H1 (cell line): ENCODE measurements at regions not wholly inside any gene's neighbourhood (a gene's known extent, or its start where the extent isn't known, plus 50 kb on each side); places are given as distances from the start of the nearest gene placed in this dataset.

Source experiments
- CTCF ChIA-PET: fragments of 300-600 bp; sonication (Branson Sonifier 250); formaldehyde crosslinking; loops from one replicate; lab custom pipeline; 2021; ENCODE audit not compliant: partially characterized antibody; lab: Charles Lee
- POLR2A ChIA-PET: fragments of 300-600 bp; sonication (Branson Sonifier 250); formaldehyde crosslinking; loops from one replicate; lab custom pipeline; 2021; ENCODE audit warnings: inconsistent platforms; ENCODE audit not compliant: partially characterized antibody; lab: Charles Lee
- DNase-seq, 2 experiments: peaks; one replicate each; pipeline versions ENCODE4 v3.0.0 to v3.0.0-alpha.2; 2010 to 2022; ENCODE audit warnings: low spot score in 2 of 2, low read depth in 1 of 2, mixed read lengths in 1 of 2
- FAIRE-seq: peaks from 2 replicates; lab custom pipeline; 2011; peaks lifted over from hg19 to GRCh38; lab: Jason Lieb, UNC
- H2AFZ ChIP-seq: 2 replicates; pipeline ENCODE4 v1.8.1; 2012; ENCODE audit warnings: low read length, inconsistent platforms
- H2AK5ac ChIP-seq: 2 replicates; pipeline ENCODE4 v1.6.1; 2013; ENCODE audit warnings: low read depth, low read length
- H2BK120ac ChIP-seq: replicated peaks from 2 replicates; pipeline ENCODE3; 2013; ENCODE audit warnings: low read depth, low read length, inconsistent platforms
- H2BK12ac ChIP-seq: 2 replicates; pipeline ENCODE4 v1.6.1; 2013; ENCODE audit warnings: low read depth, low read length
- H2BK15ac ChIP-seq: 2 replicates; pipeline ENCODE4 v1.6.1; 2013; ENCODE audit warnings: low read length
- H2BK20ac ChIP-seq: 2 replicates; pipeline ENCODE4 v1.6.1; 2013; ENCODE audit warnings: low read length
- H2BK5ac ChIP-seq: 2 replicates; pipeline ENCODE4 v1.6.1; 2013; ENCODE audit warnings: low read depth, low read length
- H3K14ac ChIP-seq: 2 replicates; pipeline ENCODE4 v1.6.1; 2013; ENCODE audit warnings: inconsistent platforms; ENCODE audit not compliant: insufficient read length
- H3K18ac ChIP-seq: 2 replicates; pipeline ENCODE4 v1.6.1; 2013; ENCODE audit warnings: low read length; ENCODE audit errors: extremely low read depth
- H3K23ac ChIP-seq: 2 replicates; pipeline ENCODE4 v1.6.1; 2013; ENCODE audit warnings: inconsistent platforms; ENCODE audit not compliant: insufficient read length
- H3K23me2 ChIP-seq: 2 replicates; pipeline ENCODE4 v1.6.1; 2013; ENCODE audit warnings: low read depth, low read length
- H3K27ac ChIP-seq: 2 replicates; pipeline ENCODE4 v1.6.1; 2011; ENCODE audit warnings: low read depth, low read length, inconsistent platforms
- H3K27me3 ChIP-seq, 4 experiments: replicated peaks in 1 of 4; 1 replicate in 1 of 4; 2 replicates in 3 of 4; pipeline versions ENCODE4 v1.6.1 to v1.8.1; 2011 to 2013; ENCODE audit warnings: low read length in 3 of 4, mild to moderate bottlenecking in 3 of 4, inconsistent platforms in 2 of 4, mixed read lengths in 2 of 4, moderate library complexity in 1 of 4; ENCODE audit not compliant: control insufficient read depth in 3 of 4, insufficient read depth in 3 of 4; ENCODE audit errors: extremely low read depth in 1 of 4
- H3K36me3 ChIP-seq, 4 experiments: 2 replicates each; pipeline versions ENCODE4 v1.6.1 to v1.8.1; 2011 to 2013; ENCODE audit warnings: mild to moderate bottlenecking in 4 of 4, low read length in 3 of 4, moderate library complexity in 2 of 4, control low read depth in 1 of 4, inconsistent platforms in 1 of 4; ENCODE audit not compliant: insufficient read depth in 4 of 4, control insufficient read depth in 2 of 4
- H3K4ac ChIP-seq: replicated peaks from 2 replicates; pipeline ENCODE3; 2013; ENCODE audit warnings: low read length, low read depth, mixed read lengths, inconsistent platforms; ENCODE audit not compliant: insufficient read length
- H3K4me1 ChIP-seq, 4 experiments: replicated peaks in 1 of 4; 1 replicate in 1 of 4; 2 replicates in 3 of 4; pipeline versions ENCODE4 v1.6.1 to v1.8.1; 2011 to 2013; ENCODE audit warnings: low read length in 3 of 4, inconsistent platforms in 2 of 4, mixed read lengths in 1 of 4; ENCODE audit not compliant: insufficient read depth in 4 of 4, control insufficient read depth in 3 of 4
- H3K4me2 ChIP-seq, 2 experiments: 2 replicates each; pipeline versions ENCODE4 v1.6.1 to v1.8.1; 2011 to 2013; ENCODE audit warnings: low read depth in 2 of 2, low read length in 2 of 2, control low read depth in 1 of 2, inconsistent platforms in 1 of 2, mild to moderate bottlenecking in 1 of 2; ENCODE audit not compliant: insufficient read depth in 1 of 2
- H3K4me3 ChIP-seq, 4 experiments: fragments of 200-600, 300-600 bp in 1 of 4; sonication (generic), shearing (Covaris generic), sonication (Bioruptor Twin) in 1 of 4; 2 replicates each; pipeline versions ENCODE4 v1.5.1 to v1.8.1; 2011 to 2016; ENCODE audit warnings: low read length in 4 of 4, low read depth in 3 of 4, control low read depth in 2 of 4, inconsistent platforms in 2 of 4, mild to moderate bottlenecking in 2 of 4, mixed read lengths in 1 of 4, moderate library complexity in 1 of 4; ENCODE audit not compliant: insufficient read depth in 2 of 4; ENCODE audit errors: extremely low read depth in 1 of 4
- H3K56ac ChIP-seq: replicated peaks from 2 replicates; pipeline ENCODE3; 2013; ENCODE audit warnings: low read depth, mild to moderate bottlenecking, mixed read lengths, low read length, inconsistent platforms; ENCODE audit not compliant: insufficient read length
- H3K79me1 ChIP-seq: 2 replicates; pipeline ENCODE4 v1.6.1; 2013; ENCODE audit warnings: low read depth, low read length, control low read depth
- H3K79me2 ChIP-seq, 2 experiments: 2 replicates each; pipeline versions ENCODE4 v1.6.1 to v1.8.1; 2012 to 2013; ENCODE audit warnings: low read length in 2 of 2, mild to moderate bottlenecking in 2 of 2, inconsistent platforms in 1 of 2; ENCODE audit not compliant: insufficient read depth in 2 of 2, control insufficient read depth in 1 of 2
- H3K9ac ChIP-seq, 4 experiments: replicated peaks in 1 of 4; 1 replicate in 1 of 4; 2 replicates in 3 of 4; pipeline versions ENCODE4 v1.6.1 to v1.8.1; 2011 to 2013; ENCODE audit warnings: low read depth in 3 of 4, low read length in 3 of 4, control low read depth in 2 of 4, mild to moderate bottlenecking in 2 of 4, moderate library complexity in 2 of 4, inconsistent platforms in 1 of 4; ENCODE audit errors: extremely low read depth in 1 of 4
- H3K9me3 ChIP-seq, 2 experiments: 2 replicates each; pipeline versions ENCODE4 v1.6.1 to v1.8.1; 2012 to 2013; ENCODE audit warnings: mild to moderate bottlenecking in 2 of 2, moderate library complexity in 2 of 2, control low read depth in 1 of 2, inconsistent platforms in 1 of 2, low read depth in 1 of 2, low read length in 1 of 2, mixed read lengths in 1 of 2; ENCODE audit not compliant: insufficient read depth in 2 of 2
- H4K20me1 ChIP-seq, 2 experiments: replicated peaks in 1 of 2; 2 replicates each; pipeline versions ENCODE3 to v1.8.1; 2011 to 2013; ENCODE audit warnings: inconsistent platforms in 2 of 2, low read length in 2 of 2, mild to moderate bottlenecking in 1 of 2; ENCODE audit not compliant: insufficient read depth in 2 of 2, control insufficient read depth in 1 of 2
- H4K5ac ChIP-seq: 2 replicates; pipeline ENCODE4 v1.6.1; 2013; ENCODE audit warnings: low read length, low read depth, mixed read lengths, inconsistent platforms; ENCODE audit not compliant: insufficient read length
- H4K8ac ChIP-seq: 2 replicates; pipeline ENCODE4 v1.8.0; 2013; ENCODE audit warnings: mild to moderate bottlenecking, moderate library complexity, low read length, inconsistent platforms; ENCODE audit not compliant: insufficient read depth; ENCODE audit errors: extremely low read depth
- H4K91ac ChIP-seq: replicated peaks from 2 replicates; pipeline ENCODE3; 2013; ENCODE audit warnings: low read length, mixed read lengths, inconsistent platforms; ENCODE audit not compliant: insufficient read length
- JUN ChIP-seq: IDR thresholded peaks from 2 replicates; pipeline ENCODE4 v1.6.1; 2011; ENCODE audit warnings: low read depth, mild to moderate bottlenecking, improper control_type of control experiment, low read length
- SP1 ChIP-seq: IDR thresholded peaks from 2 replicates; pipeline ENCODE4 v1.6.1; 2011; ENCODE audit warnings: low read depth, low read length
- WGBS, 2 experiments: shearing (Covaris generic) in 1 of 2; methylation state at CpG; one replicate each; pipeline versions ENCODE4 v1.1.6 to v1.1.7; 2013 to 2015; ENCODE audit warnings: low lambda C conversion rate in 2 of 2, mixed read lengths in 2 of 2, inconsistent platforms in 1 of 2, low coverage in 1 of 2, missing lambda C conversion rate in 1 of 2; ENCODE audit not compliant: insufficient replicate concordance in 2 of 2, insufficient coverage in 1 of 2, insufficient read length in 1 of 2; ENCODE audit errors: extremely low coverage in 1 of 2, missing lambda C conversion rate in 1 of 2; 5-methylcytosine and 5-hydroxymethylcytosine counted together

GRCh38 chr10:131834152-131834810 is 66.5 kb upstream of the PPP2R2D start:
- Histone ChIP-seq H4K91ac (no peak overlapping the region), H3K79me1 (no peaks in the 10 kb centered on the region), H2AK5ac (no peak overlapping the region; the same call in 1 of the 2 replicates), H3K79me2 (no peaks in the 10 kb centered on the region), H3K36me3 (no peaks in the 10 kb centered on the region), H4K8ac (no peak overlapping the region), H3K4me2 (no peak overlapping the region), H2BK120ac (no peak overlapping the region), H3K4ac (no peak overlapping the region), H3K18ac (no peak overlapping the region), H2BK20ac (no peak overlapping the region), H2BK15ac (no peak overlapping the region), H3K23me2 (no peaks in the 10 kb centered on the region)
- no peak for TF ChIP-seq SP1
- no peak for TF ChIP-seq JUN
- TF ChIP-seq, all 59 proteins: peak for 0
- no peak overlapping the region for H3K56ac ChIP-seq
- H3K9me3 ChIP-seq = no peaks in the 10 kb centered on the region; a peak in 1 of 4 replicates
- H3K9ac ChIP-seq = no peak overlapping the region
- H4K20me1 ChIP-seq = no peaks in the 10 kb centered on the region
- no peaks in the 10 kb centered on the region; a peak in 1 of 7 replicates for H3K27me3 ChIP-seq
- WGBS, 2 experiments = 90% methylated on average over 8 of the region's 8 CpGs; no CpG with 5 or more reads in 1 of the 2 experiments
- H3K4me1 ChIP-seq = no peaks in the 10 kb centered on the region; a peak in 1 of 7 replicates
- ChIA-PET CTCF (interaction anchor here (0.7 to 1.6 kb wide), 3 partner anchors 17 to 48 kb away, joined by 3 to 5 read pairs (median 4); no protein-coding TSS in a partner anchor), POLR2A (no interaction called here)
- DNase-seq (no peak), FAIRE-seq (no peak)
- peak overlapping the region; percentile 27; the same call in 1 of the 2 replicates for H2BK12ac ChIP-seq
- H3K27ac ChIP-seq = no peak overlapping the region
- H2BK5ac ChIP-seq = no peak overlapping the region
- no peak overlapping the region for H4K5ac ChIP-seq
- no peak overlapping the region for H2AFZ ChIP-seq
- H3K23ac ChIP-seq = no peak overlapping the region
- H3K14ac ChIP-seq = no peak overlapping the region
- no peak overlapping the region for H3K4me3 ChIP-seq
